Stimulated activated CD4-positive, alpha-beta T cell treated with anti-CD3 and anti-CD28 coated beads, Interleukin-15, amount 100 ng/mL, for 48 hours (primary cell): ENCODE measurements at regions not wholly inside any gene's neighbourhood (a gene's known extent, or its start where the extent isn't known, plus 50 kb on each side); places are given as distances from the start of the nearest gene placed in this dataset.

Source experiments
- DNase-seq, 2 donors: peaks; one replicate each; pipeline ENCODE4 v3.0.0-alpha.2; 2020; ENCODE audit warnings: low read depth in 2 of 2

- DNase-seq: no peak
Measured at GRCh38 chr12:111222027-111222414, 146.9 kb downstream of the PHETA1 start.

- no peak for DNase-seq
Measured at GRCh38 chr12:111221062-111222026, 147.6 kb downstream of the PHETA1 start.

DNA sequence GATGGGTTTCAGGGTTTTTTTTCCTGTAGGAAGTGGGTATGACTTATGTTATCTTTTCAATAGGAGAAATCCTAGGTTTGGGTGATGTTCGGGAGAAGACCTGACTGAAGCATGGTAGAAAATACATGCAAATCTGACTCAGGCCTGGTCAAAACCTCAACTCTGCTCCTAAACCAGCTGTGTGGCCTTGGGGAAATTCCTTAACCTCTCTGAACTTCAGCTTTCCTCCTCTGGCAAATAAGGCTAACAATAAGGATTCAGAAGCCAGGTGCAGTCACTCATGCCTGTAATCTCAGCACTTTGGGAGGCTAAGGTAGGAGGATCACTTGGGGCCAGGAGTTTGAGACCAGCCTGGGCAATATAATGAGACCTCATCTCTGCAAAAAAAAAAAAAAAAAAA, 148.5 kb downstream of the PHETA1 start:
- DNase-seq: no peak

GRCh38 chr12:111219440-111219839, 149.5 kb downstream of the PHETA1 start:
- no peak for DNase-seq

DNA sequence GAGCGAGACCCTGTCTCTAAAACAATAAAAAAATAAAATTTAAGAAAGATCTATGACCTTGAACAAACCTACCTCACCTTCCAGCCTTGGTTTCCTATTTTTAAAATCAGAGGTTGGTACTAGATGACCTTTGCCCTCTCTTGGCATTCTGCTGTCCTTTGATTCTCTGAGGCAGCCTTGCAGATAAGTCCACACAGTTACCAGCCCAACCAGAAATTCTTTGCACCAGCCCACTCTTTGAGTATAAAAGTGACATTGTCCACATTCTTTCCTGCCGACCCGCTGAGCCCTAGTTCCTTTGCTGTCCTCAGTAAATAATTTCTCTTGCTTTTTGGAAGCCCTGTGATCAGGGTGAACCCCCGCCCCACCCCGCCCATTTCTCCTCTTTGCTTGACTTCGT, 150.4 kb downstream of the PHETA1 start:
- no peak for DNase-seq

DNA sequence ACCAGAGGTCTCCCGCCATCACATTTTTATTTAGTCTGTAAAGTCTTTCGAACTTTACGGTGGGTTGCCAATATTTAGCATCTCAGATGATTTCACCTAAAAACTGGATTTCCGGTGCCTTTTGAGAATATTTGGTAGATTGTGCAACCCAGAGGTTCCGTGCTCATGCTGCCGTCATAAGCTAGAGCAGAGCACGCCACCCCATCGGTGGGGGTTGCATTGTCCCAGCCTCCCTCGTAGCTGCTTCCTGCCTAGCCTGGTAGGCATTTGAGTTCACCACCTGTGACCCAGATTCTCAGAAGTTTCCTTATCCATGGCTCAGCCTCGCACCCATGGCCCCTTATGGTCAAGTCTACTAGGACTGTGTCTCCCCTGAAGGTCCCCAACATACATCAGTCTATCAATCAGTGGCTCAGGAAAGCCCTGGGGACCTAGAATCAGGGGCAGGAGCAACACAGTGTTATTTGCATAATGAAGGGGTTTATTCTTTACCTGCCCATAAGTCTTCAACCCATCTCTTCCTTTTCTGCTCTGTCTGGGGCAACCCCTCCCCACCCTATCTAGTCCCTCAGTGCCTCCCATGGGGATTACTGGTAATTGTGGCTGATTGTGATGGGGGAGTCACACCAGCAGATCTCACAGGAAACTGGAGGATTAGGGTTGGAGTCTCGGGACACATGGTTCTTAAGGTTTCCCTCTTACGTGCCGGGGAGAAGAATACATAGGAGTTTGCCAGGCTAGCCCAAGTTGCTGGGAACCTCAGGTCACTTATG, 152.3 kb downstream of the PHETA1 start:
- DNase-seq: no peak

DNA sequence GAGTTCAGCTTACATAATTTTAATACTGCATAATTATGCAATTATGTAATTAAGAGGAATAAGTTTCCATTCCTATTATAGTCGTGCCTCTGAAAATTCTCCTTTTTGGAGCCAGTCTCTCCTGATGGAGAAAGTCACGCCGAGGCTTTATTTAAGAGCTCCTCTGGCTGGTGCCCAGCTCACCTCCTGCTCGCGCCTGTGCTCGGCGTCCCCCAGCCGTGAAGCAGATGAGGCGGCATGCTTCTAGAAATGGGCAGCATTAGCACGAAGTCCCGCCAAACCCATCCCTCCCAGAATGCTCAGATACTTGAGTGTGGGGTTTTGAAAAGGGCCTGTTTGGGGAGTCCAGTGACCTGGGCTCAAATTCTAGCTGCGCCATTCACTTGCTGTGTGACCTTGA, 153.0 kb downstream of the PHETA1 start:
- no peak for DNase-seq

DNA sequence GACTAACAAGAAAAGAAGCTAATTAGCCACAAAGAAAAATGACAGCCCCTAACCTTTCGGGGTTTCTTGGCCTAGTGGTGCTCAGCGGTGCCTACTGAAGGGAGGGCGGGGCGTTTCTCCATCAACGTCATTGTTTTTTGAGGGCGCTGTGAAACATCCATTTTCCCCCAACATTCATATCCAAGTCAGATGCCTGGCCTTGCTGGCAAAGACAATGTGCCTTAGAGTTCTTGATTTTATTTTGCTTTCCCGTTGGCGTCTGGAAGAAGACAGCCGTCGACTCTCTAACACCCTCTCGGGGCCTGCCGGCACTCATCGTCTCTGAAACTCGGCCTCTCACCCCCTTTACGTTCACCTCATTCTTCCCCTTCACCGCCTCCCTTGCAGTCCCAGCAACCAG, 154.5 kb downstream of the PHETA1 start:
- DNase-seq: no peak

DNA sequence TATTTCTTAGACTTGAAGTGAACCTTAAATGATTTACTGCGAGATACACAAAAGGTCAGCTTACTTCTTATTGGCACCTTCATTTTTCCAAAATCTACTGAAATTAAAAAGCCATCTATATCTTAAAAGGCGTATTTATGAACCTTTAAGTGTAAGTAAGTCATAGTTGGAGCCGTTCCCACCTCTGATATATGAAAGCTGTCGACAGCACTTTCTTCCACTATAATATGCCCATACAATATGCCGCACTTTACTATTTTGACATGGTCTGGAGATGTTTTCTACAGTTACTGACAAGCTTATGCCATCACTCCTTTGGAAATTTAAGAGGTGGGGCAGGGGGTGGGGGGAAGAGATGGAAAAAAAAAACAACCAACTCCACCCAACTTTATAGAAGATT, 155.3 kb downstream of the PHETA1 start:
- no peak for DNase-seq

GRCh38 chr12:111212814-111213456, 156.0 kb downstream of the PHETA1 start:
- DNase-seq: no peak

- no peak for DNase-seq
Measured at GRCh38 chr12:111211910-111212757, 156.8 kb downstream of the PHETA1 start.

- no peak for DNase-seq
Measured at GRCh38 chr12:111209811-111210210, 159.1 kb downstream of the PHETA1 start.

- no peak for DNase-seq
Measured at GRCh38 chr12:111207761-111208160, 161.1 kb downstream of the PHETA1 start.

- DNase-seq: no peak
Measured at GRCh38 chr12:111204788-111205241, 164.1 kb downstream of the PHETA1 start.

DNA sequence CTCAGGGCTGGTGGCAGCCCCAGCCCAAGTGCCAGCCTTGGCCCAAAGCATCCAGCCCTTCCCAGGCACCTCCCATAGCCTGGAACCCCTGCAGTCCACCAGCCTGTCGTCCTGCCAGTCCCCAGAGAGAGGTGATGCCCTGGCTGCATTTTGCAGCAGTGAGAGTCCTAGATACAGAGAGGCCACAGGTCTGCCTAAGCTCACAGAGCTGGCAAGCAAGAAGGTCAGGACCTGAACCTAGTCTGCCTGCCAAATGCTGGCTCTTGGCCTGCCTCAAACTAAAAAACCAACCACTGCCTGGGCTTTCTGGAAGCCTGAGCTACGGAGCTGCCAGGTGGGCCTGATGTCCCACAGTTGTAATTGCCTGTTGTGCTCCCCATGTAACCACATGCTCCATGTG, 164.9 kb downstream of the PHETA1 start:
- DNase-seq: no peak

GRCh38 chr12:111203446-111203845, 165.4 kb downstream of the PHETA1 start:
- no peak for DNase-seq

GRCh38 chr12:111202237-111202915, 166.5 kb downstream of the PHETA1 start:
- DNase-seq: no peak

GRCh38 chr12:111201495-111202236, 167.2 kb downstream of the PHETA1 start:
- no peak for DNase-seq

DNA sequence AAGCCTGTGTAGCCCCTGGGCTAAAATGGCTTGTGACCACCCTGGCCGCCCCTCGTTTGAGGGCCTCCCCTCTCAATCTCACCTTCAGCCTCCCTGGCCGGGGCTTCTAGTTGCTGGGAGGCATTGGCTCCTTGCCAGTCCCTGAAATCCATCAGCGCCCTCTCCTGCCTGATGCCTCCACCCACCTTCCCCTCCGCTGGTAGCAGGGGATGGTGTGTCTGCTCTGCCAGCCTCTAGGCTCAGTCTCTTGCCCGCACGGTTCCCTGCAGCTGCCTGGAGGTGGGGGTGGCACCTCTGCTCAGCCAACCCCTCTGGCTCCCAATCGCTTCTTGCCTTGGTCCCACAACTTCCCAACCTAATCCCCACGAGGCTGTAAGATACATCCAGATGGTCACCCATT, 167.9 kb downstream of the PHETA1 start:
- no peak for DNase-seq

GRCh38 chr12:111197376-111197944, 171.4 kb downstream of the PHETA1 start:
- DNase-seq: no peak
